ENCODE measurements at regions not wholly inside any gene's neighbourhood (a gene's known extent, or its start where the extent isn't known, plus 50 kb on each side); places are given as distances from the start of the nearest gene placed in this dataset.

- DNase-seq (ENCODE audit: low spot score) = no peak
Measured at GRCh38 chr11:80054582-80055165, 613.8 kb upstream of the TENM4 start.

- no peak for DNase-seq (ENCODE audit: low spot score)
Measured at GRCh38 chr11:80048513-80048912, 607.7 kb upstream of the TENM4 start.

GRCh38 chr11:80041136-80042000 is 600.5 kb upstream of the TENM4 start:
- DNase-seq (ENCODE audit: low spot score) = no peak

- no peak for DNase-seq (ENCODE audit: low spot score)
Measured at GRCh38 chr11:80034801-80035200, 594.0 kb upstream of the TENM4 start.

- DNase-seq (ENCODE audit: low spot score) = no peak
Measured at GRCh38 chr11:80031014-80031600, 590.3 kb upstream of the TENM4 start.

GRCh38 chr11:80028998-80029397 is 588.2 kb upstream of the TENM4 start:
- DNase-seq (ENCODE audit: low spot score) = no peak

- DNase-seq (ENCODE audit: low spot score) = no peak
Measured at GRCh38 chr11:80024119-80024518, 583.3 kb upstream of the TENM4 start.

- peak; percentile 27 for DNase-seq (ENCODE audit: low spot score)
Measured at GRCh38 chr11:80023386-80023785, 582.6 kb upstream of the TENM4 start.

GRCh38 chr11:80010536-80010935 is 569.7 kb upstream of the TENM4 start:
- no peak for DNase-seq (ENCODE audit: low spot score)

GRCh38 chr11:80009081-80009480 is 568.3 kb upstream of the TENM4 start:
- DNase-seq (ENCODE audit: low spot score) = no peak

- DNase-seq (ENCODE audit: low spot score) = no peak
Measured at GRCh38 chr11:80007616-80008015, 566.8 kb upstream of the TENM4 start.

- no peak for DNase-seq (ENCODE audit: low spot score)
Measured at GRCh38 chr11:79990141-79990540, 549.3 kb upstream of the TENM4 start.

- no peak for DNase-seq (ENCODE audit: low spot score)
Measured at GRCh38 chr11:79982185-79982584, 541.4 kb upstream of the TENM4 start.

GRCh38 chr11:79980916-79981315 is 540.1 kb upstream of the TENM4 start:
- no peak for DNase-seq (ENCODE audit: low spot score)

- DNase-seq (ENCODE audit: low spot score) = peak; percentile 7
Measured at GRCh38 chr11:79973721-79974617, 533.1 kb upstream of the TENM4 start.

GRCh38 chr11:79971255-79971654 is 530.4 kb upstream of the TENM4 start:
- no peak for DNase-seq (ENCODE audit: low spot score)

- no peak for DNase-seq (ENCODE audit: low spot score)
Measured at GRCh38 chr11:79966592-79966991, 525.8 kb upstream of the TENM4 start.

GRCh38 chr11:79963856-79964645 is 523.2 kb upstream of the TENM4 start:
- no peak for DNase-seq (ENCODE audit: low spot score)

- no peak for DNase-seq (ENCODE audit: low spot score)
Measured at GRCh38 chr11:79960461-79960860, 519.6 kb upstream of the TENM4 start.

- no peak for DNase-seq (ENCODE audit: low spot score)
Measured at GRCh38 chr11:79959318-79959717, 518.5 kb upstream of the TENM4 start.

- DNase-seq (ENCODE audit: low spot score) = no peak
Measured at GRCh38 chr11:79957702-79958101, 516.9 kb upstream of the TENM4 start.

All from putamen (tissue), 1 donor.